Stimulated activated CD8-positive, alpha-beta memory T cell treated with anti-CD3 and anti-CD28 coated beads, Interleukin-15, amount 100 ng/mL, for 1 hour (primary cell): ENCODE measurements at regions not wholly inside any gene's neighbourhood (a gene's known extent, or its start where the extent isn't known, plus 50 kb on each side); places are given as distances from the start of the nearest gene placed in this dataset.

Source experiments
- DNase-seq: peaks from one replicate; pipeline ENCODE4 v3.0.0-alpha.2; 2020; ENCODE audit warnings: low read depth

DNA sequence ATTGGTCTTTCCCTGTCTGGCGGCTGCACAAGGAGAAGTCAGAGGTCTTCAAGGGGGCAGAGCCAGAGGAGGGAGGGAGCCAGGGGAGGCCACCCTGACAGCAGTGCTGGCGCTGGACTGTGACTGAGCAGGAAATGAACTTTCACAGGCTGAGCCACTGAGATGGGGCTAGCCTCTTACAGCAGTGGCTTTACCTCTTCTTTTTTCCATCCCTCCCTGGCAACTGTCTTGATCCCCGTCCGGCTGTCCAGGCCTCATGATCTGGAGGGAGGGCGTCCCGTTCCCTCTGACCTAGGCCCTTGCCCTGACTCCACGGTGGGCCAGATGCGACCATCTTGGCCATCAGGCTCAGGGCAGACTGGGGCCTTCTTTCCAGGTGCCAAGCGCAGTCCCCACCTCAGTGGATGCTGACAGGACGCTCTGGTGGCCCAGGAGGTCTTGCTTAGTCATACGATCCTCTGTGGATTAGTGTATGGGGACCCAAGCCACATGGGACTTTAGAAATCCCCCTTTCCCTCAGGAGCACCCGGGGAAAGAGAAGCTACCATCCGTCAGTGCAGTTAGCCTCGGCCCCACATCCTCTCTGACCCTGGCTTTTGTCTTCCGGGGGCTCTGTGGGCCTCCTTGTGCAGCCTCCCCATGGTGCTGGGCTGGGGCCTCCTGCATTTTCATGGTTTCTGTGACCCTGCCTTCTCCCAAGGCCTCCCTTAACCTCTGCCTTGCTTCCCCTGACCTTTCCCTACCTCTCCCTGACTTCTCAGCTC is 57.4 kb upstream of the CCDC167 start:
- no peak for DNase-seq

- no peak for DNase-seq
Measured at GRCh38 chr6:37555040-37555781, 55.5 kb upstream of the CCDC167 start.

GRCh38 chr6:37554480-37554819 is 54.8 kb upstream of the CCDC167 start:
- no peak for DNase-seq

GRCh38 chr6:37552267-37552666 is 52.6 kb upstream of the CCDC167 start:
- no peak for DNase-seq

GRCh38 chr6:37551867-37552266 is 52.2 kb upstream of the CCDC167 start:
- DNase-seq, result no peak

- DNase-seq, result no peak
Measured at GRCh38 chr6:37551446-37551845, 51.8 kb upstream of the CCDC167 start.

GRCh38 chr6:37551002-37551401 is 51.3 kb upstream of the CCDC167 start:
- no peak for DNase-seq

DNA sequence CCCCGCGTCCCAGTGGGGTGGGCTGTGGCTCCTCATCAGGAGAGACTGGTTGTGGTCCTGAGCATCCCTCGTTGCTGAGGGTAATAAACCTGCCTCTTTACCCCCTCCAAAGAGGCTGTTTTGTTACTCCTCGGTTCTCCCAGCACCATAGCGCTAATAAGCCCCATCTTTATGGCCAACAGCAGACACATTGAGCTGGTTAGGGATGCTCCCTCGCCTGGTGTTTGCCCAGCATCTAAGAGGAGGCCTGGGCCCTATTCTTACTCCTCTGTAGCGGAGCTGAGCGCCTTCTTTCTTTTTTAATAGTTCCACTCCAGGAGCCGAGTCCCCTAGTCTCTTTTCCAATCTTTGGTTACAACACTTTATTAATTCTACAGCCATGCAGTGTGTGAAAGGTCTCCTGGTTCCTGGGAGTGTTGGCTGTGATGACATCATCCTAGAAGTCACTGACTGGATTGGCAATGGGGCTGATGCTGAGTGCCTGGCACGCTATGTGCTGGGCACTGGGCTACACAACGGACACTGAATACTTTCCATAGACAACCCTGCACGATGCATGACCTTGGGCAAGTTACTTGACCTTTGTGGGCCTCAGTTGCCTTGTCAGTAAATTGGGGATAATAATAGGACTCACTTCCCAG is 50.6 kb upstream of the CCDC167 start:
- DNase-seq, result no peak

GRCh38 chr6:37549558-37549957 is 49.9 kb upstream of the CCDC167 start:
- DNase-seq, result no peak
